HG03060 (cell line): ENCODE measurements at regions not wholly inside any gene's neighbourhood (a gene's known extent, or its start where the extent isn't known, plus 50 kb on each side); places are given as distances from the start of the nearest gene placed in this dataset.

Experiments used
- ATAC-seq: cut with Tn5 transposase; IDR thresholded peaks from one replicate; pipeline ENCODE4 v1.9.1; 2021; ENCODE audit warnings: low read depth, moderate number of reproducible peaks; ENCODE audit not compliant: unreplicated experiment

DNA sequence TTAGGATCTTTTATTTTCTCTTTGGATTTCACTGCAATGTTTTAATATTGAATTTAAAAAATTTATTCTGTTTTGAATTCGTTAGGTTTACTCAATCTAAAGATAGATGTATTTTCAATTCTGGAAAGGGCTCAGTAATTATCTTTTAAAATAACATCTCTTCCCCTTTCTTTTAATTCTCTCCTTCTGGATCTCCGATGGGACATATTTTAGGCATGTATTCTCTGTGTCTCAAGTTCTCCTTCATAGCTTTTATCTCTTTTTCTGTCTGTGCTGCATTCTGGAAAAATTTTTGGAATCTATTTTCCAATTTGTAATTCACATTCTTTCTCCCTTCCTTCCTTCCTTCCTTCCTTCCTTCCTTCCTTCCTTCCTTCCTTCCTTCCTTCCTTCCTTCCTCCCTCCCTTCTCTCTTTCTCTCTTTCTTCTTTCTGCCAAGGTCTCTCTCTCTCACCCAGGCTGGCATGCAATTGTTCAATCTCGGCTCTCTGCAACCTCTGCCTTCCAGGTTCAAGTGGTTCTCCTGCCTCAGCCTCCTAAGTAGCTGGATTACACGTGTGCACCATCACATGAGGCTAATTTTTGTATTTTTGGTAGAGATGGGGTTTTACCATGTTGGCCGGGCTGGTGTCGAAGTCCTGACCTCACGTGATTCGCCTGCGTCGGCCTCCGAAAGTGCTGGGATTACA is 98.5 kb upstream of the CTTNBP2 start:
- no peak for ATAC-seq

- no peak for ATAC-seq
These were observed 99.4 kb upstream of the CTTNBP2 start for GRCh38 chr7:117972606-117973005.

DNA sequence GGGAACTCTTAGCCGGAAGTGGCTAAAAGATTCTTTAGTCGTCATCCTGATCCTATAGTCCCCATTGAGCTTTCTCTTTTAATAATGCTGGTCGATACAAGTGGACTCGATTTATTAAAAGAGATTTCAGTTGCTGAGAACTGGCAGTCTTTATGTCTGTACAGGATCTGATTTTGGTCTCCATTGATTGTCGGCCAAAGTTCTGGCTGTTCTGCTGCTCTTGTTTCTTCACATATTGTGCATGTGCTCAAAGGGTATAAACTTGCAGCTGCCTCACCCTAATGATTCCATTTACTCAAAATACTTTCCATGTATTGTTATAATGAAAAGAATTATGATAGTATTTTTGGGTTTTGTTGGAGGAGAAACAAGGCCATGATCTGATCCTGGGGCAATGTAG is 100.7 kb upstream of the CTTNBP2 start:
- no peak for ATAC-seq

DNA sequence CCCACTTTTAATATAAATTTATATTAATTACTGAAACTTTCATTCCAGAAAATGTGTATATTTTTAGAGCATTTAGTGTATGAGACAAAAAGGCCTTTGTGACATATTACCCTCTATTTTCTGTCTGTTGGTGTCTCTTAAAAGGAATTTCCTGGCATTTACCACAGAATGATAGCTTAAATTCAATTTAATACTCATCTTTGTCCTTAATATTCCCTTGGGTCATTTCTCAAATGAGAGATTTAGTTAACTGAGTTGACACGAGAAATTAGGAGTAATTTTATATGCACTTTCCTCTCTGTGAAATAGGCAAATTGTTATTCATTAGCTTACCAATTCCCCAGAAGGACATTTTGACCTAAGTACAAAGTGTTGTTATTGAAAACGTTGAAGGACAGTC is 101.7 kb upstream of the CTTNBP2 start:
- ATAC-seq, result no peak

GRCh38 chr7:117975476-117975875 is 102.2 kb upstream of the CTTNBP2 start:
- ATAC-seq, result no peak

- no peak for ATAC-seq
These were observed 106.8 kb upstream of the CTTNBP2 start for GRCh38 chr7:117979954-117980497.

DNA sequence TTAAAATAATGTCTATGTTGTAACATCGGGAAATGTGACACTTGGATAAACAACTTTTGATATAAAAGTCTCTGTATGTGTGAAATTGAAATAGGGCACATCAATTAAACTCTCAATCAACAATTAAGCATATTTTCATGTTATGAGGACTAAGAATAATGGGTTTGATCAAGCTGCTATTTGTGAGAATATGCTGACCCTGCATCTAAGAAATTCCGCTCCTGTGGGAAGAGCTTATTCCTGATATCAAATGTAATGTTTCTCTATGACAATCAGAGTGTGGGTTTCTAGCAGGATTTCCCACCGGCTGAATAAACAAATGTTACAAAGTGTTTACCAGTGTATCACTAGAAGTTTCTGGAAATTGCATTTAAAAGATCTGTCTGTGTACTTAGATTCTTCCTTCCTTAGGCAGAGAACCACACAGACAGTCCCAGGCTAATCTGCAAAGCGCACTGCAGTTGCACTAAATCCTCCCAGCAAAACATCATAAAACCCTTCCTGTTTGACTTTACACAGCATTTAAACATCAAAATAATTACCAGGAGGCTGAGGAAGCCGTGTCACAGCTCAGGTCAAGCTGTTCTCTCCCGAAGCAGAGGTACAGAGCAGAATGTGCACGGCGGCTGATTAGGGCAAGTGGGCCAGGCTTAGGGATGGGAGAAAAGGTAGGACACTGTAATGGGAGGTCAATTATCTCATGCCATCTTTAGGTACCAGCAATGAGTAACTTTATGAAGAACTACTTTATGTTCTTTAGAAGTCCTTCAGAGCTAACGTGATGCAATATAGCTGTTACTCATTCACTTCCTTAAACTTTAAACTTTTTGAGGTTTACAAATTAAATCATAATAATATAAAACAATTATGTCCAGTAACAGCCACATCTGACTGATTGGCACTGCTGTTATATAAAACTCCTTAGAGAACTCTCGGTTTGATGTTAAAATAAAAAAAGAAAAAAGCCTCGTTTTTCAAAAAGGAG is 109.1 kb upstream of the CTTNBP2 start:
- no peak for ATAC-seq

- no peak for ATAC-seq
These were observed 113.5 kb upstream of the CTTNBP2 start for GRCh38 chr7:117986645-117987269.

DNA sequence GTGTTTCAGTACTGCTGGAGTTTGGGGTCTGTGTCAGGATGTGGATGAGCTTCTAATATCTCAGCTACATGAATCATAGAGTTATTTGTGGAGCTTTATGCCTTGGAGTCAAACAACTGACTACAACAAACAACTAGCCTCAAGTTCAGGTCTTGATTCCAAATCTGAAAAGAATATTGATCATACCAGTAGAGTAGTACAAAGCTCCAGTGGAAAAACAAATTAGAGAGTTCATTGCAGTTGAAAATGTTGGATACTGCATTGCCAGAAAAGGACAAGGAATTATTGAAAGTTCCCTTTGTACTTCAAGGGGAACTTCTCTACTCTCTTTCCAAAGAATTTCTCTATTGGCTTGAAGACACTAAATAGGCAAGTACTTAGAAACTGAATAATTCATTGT is 117.6 kb upstream of the CTTNBP2 start:
- ATAC-seq, result no peak

DNA sequence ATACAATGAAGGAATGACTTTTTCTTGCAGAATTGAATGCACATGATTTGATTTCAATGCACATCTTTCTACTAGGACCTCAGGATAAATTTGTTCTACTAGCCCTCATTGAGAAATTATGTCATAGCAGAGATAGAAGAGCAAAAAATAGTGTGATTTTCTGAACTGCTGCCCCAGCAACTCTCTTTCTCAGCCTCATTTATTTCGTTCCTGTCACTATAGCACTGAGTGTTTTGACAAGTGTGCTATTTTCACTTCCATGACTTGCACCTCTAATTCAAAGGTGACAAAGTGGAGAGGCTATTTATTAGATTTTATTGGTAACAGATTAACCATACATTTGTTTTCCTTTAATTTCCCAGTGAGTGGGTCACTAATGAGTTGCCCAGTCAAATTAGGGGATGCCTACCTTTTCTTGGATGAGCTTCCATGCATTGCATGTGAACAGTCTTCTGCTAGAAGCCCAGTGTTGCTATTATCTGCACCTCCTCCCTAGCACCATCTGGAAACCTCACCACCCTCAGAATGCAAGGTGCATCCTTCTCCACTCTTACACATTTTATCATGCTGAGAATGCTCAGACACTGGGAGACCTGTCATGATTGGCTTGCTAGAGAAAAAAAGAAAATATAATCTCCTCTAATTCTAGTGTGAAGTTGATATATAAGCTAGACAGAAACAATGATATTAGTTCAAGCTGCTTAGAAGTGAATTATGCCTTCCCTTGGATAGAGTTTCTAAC is 119.6 kb upstream of the CTTNBP2 start:
- no peak for ATAC-seq

GRCh38 chr7:117993377-117994003 is 120.2 kb upstream of the CTTNBP2 start:
- ATAC-seq, result peak; percentile 95

- ATAC-seq, result no peak
These were observed 122.8 kb upstream of the CTTNBP2 start for GRCh38 chr7:117995850-117996650.

DNA sequence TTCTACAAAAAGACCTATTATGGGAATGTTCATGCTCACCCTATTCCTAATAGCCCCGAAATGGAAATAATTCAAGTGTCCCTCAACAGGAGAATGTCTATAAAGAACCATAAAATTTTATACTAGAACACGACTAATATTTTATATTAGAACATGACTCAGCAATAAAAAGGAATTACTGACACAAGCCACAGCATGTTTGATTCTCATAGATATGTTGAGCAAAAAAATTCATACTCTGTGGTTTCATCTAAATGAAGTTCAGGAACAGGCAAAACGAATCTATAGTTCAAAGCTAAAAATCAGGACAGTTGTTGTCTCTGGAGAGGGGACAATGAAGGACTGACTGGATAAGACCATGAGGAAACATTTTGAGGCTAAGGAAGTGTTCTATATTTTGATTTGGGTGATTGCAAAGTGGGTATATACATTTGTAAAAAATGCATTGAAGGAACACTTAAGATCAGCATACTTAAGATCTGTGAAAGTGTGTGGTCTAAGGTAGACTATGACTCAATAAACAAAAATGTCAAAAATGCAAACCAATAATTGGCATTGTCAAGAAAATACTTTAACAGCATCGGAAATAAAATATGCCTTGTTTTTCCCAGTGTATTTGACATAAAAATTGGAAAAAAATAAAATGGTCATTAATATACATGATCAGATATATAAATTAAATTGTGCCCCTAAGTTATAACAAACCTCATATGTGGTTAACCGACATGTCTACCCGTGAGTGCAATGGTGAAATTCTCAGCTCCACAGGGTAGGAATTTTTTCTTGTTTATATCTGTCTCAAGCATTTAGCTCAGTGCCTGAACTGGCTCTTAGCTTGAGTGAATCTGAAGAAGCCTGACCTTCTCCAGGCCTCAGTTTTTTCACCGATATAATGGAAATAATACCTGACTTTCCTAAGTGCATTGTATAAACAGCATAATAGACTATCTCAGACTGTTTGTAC is 124.9 kb upstream of the CTTNBP2 start:
- no peak for ATAC-seq

DNA sequence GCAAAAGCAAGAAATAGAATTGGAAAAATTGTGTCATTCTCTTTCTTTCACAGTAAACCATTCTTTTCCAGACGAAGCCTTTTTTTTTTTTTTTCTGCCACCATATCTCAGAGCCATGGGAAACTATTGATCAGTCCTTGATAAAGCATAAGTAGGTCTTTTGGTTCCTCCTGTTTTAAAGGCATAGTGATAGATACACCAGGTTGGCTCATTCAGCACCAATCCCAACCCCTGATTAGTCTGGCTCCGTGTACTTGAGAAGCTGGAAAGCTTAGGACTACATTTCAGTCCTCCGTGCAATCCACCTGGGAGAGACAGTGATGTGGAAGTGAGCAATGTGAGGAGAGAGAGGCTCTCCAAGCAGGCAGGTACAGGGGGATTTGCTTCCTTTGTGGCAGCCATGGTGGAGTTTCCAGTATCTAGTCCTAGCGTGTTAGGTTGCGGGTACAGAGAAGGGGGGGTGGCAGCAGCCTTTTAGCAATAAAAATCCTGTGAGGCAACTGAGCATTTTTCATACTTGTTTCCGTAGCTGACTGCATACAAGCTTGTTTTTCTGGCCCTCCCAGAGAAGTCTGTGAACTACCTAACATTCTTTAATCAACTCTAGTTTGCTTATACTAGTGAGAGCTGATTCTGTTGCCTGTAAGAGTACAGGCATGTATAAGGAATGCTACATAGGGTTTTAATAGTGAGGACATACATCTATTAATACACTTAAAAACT is 127.4 kb upstream of the CTTNBP2 start:
- no peak for ATAC-seq

- ATAC-seq, result no peak
These were observed 130.2 kb upstream of the CTTNBP2 start for GRCh38 chr7:118003476-118003875.

- no peak for ATAC-seq
These were observed 131.8 kb upstream of the CTTNBP2 start for GRCh38 chr7:118005026-118005425.

DNA sequence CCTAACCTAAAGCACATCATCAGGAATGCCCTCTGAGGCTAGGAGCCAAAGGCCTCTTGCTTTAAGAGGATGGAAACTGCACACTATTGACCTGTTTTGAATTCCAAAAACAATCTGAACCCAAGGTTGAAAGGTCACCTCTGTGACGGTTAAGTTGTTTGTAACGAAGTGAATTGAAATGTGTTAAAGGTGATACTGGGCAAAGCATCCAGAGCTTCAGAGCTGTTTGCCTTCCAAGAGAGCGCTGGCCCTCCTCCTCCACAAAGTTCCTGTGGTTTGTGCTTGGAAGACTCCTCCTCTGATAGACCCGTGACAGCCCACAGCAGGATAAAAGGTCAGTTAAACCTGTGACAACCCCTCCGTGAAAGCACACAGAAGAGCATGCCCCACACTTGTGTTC is 133.7 kb upstream of the CTTNBP2 start:
- no peak for ATAC-seq
